Stimulated activated memory B cell treated with anti-CD40 and anti-IgM and Interleukin-4, amounts not matched to agents 10 μg/mL and 1 μg/mL and 100 μg/mL, for 72 hours (primary cell): ENCODE measurements at regions not wholly inside any gene's neighbourhood (a gene's known extent, or its start where the extent isn't known, plus 50 kb on each side); places are given as distances from the start of the nearest gene placed in this dataset.

Experiments used
- ATAC-seq: fragments of 150-1000 bp; cut with Tn5 transposase; 2 replicates; pipeline ENCODE4 v1.10.0; 2021
- H3K27ac Mint-ChIP-seq: one replicate; pipeline ENCODE4 v1.8.0; 2022; ENCODE audit warnings: mild to moderate bottlenecking, mixed read lengths
- H3K27me3 Mint-ChIP-seq: one replicate; pipeline ENCODE4 v1.8.0; 2022; ENCODE audit warnings: mixed read lengths
- H3K36me3 Mint-ChIP-seq: one replicate; pipeline ENCODE4 v1.8.0; 2022; ENCODE audit warnings: mixed read lengths
- H3K4me1 Mint-ChIP-seq: one replicate; pipeline ENCODE4 v1.8.0; 2022; ENCODE audit warnings: mixed read lengths
- H3K4me3 Mint-ChIP-seq: one replicate; pipeline ENCODE4 v1.8.0; 2022; ENCODE audit warnings: mild to moderate bottlenecking, moderate library complexity, mixed read lengths
- H3K9me3 Mint-ChIP-seq: one replicate; pipeline ENCODE4 v1.8.0; 2022; ENCODE audit warnings: mixed read lengths

GRCh38 chr3:180175572-180175971 lies 138.8 kb upstream of the PEX5L start:
- Mint-ChIP-seq H3K27me3 (no peaks in the 10 kb centered on the region), H3K27ac (no peak overlapping the region), H3K9me3 (peaks cover 4% of the 10 kb centered on the region), H3K4me1 (no peaks in the 10 kb centered on the region), H3K36me3 (no peaks in the 10 kb centered on the region), H3K4me3 (no peak overlapping the region)
- no peak for ATAC-seq

GRCh38 chr3:180176059-180176458 lies 139.3 kb upstream of the PEX5L start:
- H3K9me3 Mint-ChIP-seq, result peaks cover 4% of the 10 kb centered on the region

GRCh38 chr3:180177255-180177654 lies 140.5 kb upstream of the PEX5L start:
- H3K27ac Mint-ChIP-seq, result no peak overlapping the region
- H3K4me1 Mint-ChIP-seq, result no peaks in the 10 kb centered on the region

More at GRCh38 chr3:180176059-180176458, 139.3 kb upstream of the PEX5L start:
- no peaks in the 10 kb centered on the region for H3K27me3 Mint-ChIP-seq
- H3K27ac Mint-ChIP-seq, result no peak overlapping the region
- no peak for ATAC-seq
- H3K4me3 Mint-ChIP-seq, result no peak overlapping the region
- no peaks in the 10 kb centered on the region for H3K4me1 Mint-ChIP-seq
- no peaks in the 10 kb centered on the region for H3K36me3 Mint-ChIP-seq

GRCh38 chr3:180179562-180179961 lies 142.8 kb upstream of the PEX5L start:
- H3K36me3 Mint-ChIP-seq, result no peaks in the 10 kb centered on the region
- H3K27me3 Mint-ChIP-seq, result no peaks in the 10 kb centered on the region
- no peaks in the 10 kb centered on the region for H3K9me3 Mint-ChIP-seq
- H3K4me1 Mint-ChIP-seq, result no peaks in the 10 kb centered on the region
- no peak overlapping the region for H3K27ac Mint-ChIP-seq
- ATAC-seq, result no peak
- no peak overlapping the region for H3K4me3 Mint-ChIP-seq

More at GRCh38 chr3:180177255-180177654, 140.5 kb upstream of the PEX5L start:
- peaks cover 4% of the 10 kb centered on the region for H3K9me3 Mint-ChIP-seq
- H3K4me3 Mint-ChIP-seq, result no peak overlapping the region
- no peak for ATAC-seq
- no peaks in the 10 kb centered on the region for H3K36me3 Mint-ChIP-seq
- no peaks in the 10 kb centered on the region for H3K27me3 Mint-ChIP-seq

- Mint-ChIP-seq H3K36me3 (no peaks in the 10 kb centered on the region), H3K9me3 (no peaks in the 10 kb centered on the region), H3K4me1 (no peaks in the 10 kb centered on the region), H3K27me3 (no peaks in the 10 kb centered on the region), H3K27ac (no peak overlapping the region), H3K4me3 (no peak overlapping the region)
- no peak for ATAC-seq
Observed at GRCh38 chr3:180180795-180181194, 144.1 kb upstream of the PEX5L start.

- ATAC-seq, result no peak
- Mint-ChIP-seq H3K27me3 (no peaks in the 10 kb centered on the region), H3K36me3 (no peaks in the 10 kb centered on the region), H3K4me3 (no peak overlapping the region), H3K27ac (no peak overlapping the region), H3K4me1 (no peaks in the 10 kb centered on the region), H3K9me3 (no peaks in the 10 kb centered on the region)
Observed at GRCh38 chr3:180181387-180181786, 144.7 kb upstream of the PEX5L start.

GRCh38 chr3:180183346-180183745 lies 146.6 kb upstream of the PEX5L start:
- Mint-ChIP-seq H3K36me3 (no peaks in the 10 kb centered on the region), H3K4me1 (no peaks in the 10 kb centered on the region), H3K27ac (no peak overlapping the region), H3K27me3 (no peaks in the 10 kb centered on the region), H3K9me3 (no peaks in the 10 kb centered on the region), H3K4me3 (no peak overlapping the region)
- no peak for ATAC-seq

GRCh38 chr3:180184816-180185215 lies 148.1 kb upstream of the PEX5L start:
- Mint-ChIP-seq H3K9me3 (no peaks in the 10 kb centered on the region), H3K4me3 (no peak overlapping the region), H3K27me3 (no peaks in the 10 kb centered on the region)

GRCh38 chr3:180185650-180186049 lies 148.9 kb upstream of the PEX5L start:
- H3K27me3 Mint-ChIP-seq, result no peaks in the 10 kb centered on the region
- no peak for ATAC-seq

More at GRCh38 chr3:180184816-180185215, 148.1 kb upstream of the PEX5L start:
- H3K27ac Mint-ChIP-seq, result no peak overlapping the region
- H3K36me3 Mint-ChIP-seq, result no peaks in the 10 kb centered on the region
- H3K4me1 Mint-ChIP-seq, result no peaks in the 10 kb centered on the region
- no peak for ATAC-seq

GRCh38 chr3:180188512-180189309 lies 152.0 kb upstream of the PEX5L start:
- Mint-ChIP-seq H3K4me3 (no peak overlapping the region), H3K9me3 (no peaks in the 10 kb centered on the region), H3K27ac (no peak overlapping the region), H3K36me3 (no peaks in the 10 kb centered on the region), H3K27me3 (no peaks in the 10 kb centered on the region), H3K4me1 (no peaks in the 10 kb centered on the region)
- ATAC-seq, result no peak

More at GRCh38 chr3:180185650-180186049, 148.9 kb upstream of the PEX5L start:
- H3K36me3 Mint-ChIP-seq, result no peaks in the 10 kb centered on the region
- no peaks in the 10 kb centered on the region for H3K9me3 Mint-ChIP-seq
- no peak overlapping the region for H3K4me3 Mint-ChIP-seq
- no peak overlapping the region for H3K27ac Mint-ChIP-seq
- no peaks in the 10 kb centered on the region for H3K4me1 Mint-ChIP-seq

GRCh38 chr3:180189310-180189648 lies 152.5 kb upstream of the PEX5L start:
- no peak for ATAC-seq
- H3K27me3 Mint-ChIP-seq, result no peaks in the 10 kb centered on the region
- H3K4me1 Mint-ChIP-seq, result no peaks in the 10 kb centered on the region
- no peak overlapping the region for H3K4me3 Mint-ChIP-seq
- H3K36me3 Mint-ChIP-seq, result no peaks in the 10 kb centered on the region
- no peak overlapping the region for H3K27ac Mint-ChIP-seq
- no peaks in the 10 kb centered on the region for H3K9me3 Mint-ChIP-seq

GRCh38 chr3:180196658-180197057 lies 159.9 kb upstream of the PEX5L start:
- no peak overlapping the region for H3K4me3 Mint-ChIP-seq
- no peaks in the 10 kb centered on the region for H3K9me3 Mint-ChIP-seq
- no peak overlapping the region for H3K27ac Mint-ChIP-seq
- H3K27me3 Mint-ChIP-seq, result no peaks in the 10 kb centered on the region
- H3K36me3 Mint-ChIP-seq, result no peaks in the 10 kb centered on the region
- no peak for ATAC-seq
- H3K4me1 Mint-ChIP-seq, result no peaks in the 10 kb centered on the region

- H3K27ac Mint-ChIP-seq, result no peak overlapping the region
- no peaks in the 10 kb centered on the region for H3K27me3 Mint-ChIP-seq
- no peak overlapping the region for H3K4me3 Mint-ChIP-seq
- ATAC-seq, result no peak
- no peaks in the 10 kb centered on the region for H3K9me3 Mint-ChIP-seq
- no peaks in the 10 kb centered on the region for H3K4me1 Mint-ChIP-seq
- no peaks in the 10 kb centered on the region for H3K36me3 Mint-ChIP-seq
Observed at GRCh38 chr3:180199417-180199995, 162.8 kb upstream of the PEX5L start.

- Mint-ChIP-seq H3K36me3 (no peaks in the 10 kb centered on the region), H3K27ac (no peak overlapping the region), H3K27me3 (no peaks in the 10 kb centered on the region), H3K4me3 (no peak overlapping the region), H3K9me3 (peaks cover 14% of the 10 kb centered on the region), H3K4me1 (no peaks in the 10 kb centered on the region)
- no peak for ATAC-seq
Observed at GRCh38 chr3:180215866-180216265, 179.1 kb upstream of the PEX5L start.

- no peaks in the 10 kb centered on the region for H3K4me1 Mint-ChIP-seq
- H3K36me3 Mint-ChIP-seq, result no peaks in the 10 kb centered on the region
- no peaks in the 10 kb centered on the region for H3K27me3 Mint-ChIP-seq
- ATAC-seq, result no peak
- no peak overlapping the region for H3K4me3 Mint-ChIP-seq
- H3K27ac Mint-ChIP-seq, result no peak overlapping the region
- peaks cover 12% of the 10 kb centered on the region for H3K9me3 Mint-ChIP-seq
Observed at GRCh38 chr3:180223268-180223667, 186.5 kb upstream of the PEX5L start.

- peaks cover 13% of the 10 kb centered on the region for H3K9me3 Mint-ChIP-seq
- H3K27me3 Mint-ChIP-seq, result no peaks in the 10 kb centered on the region
- H3K4me3 Mint-ChIP-seq, result no peak overlapping the region
- ATAC-seq, result no peak
- H3K27ac Mint-ChIP-seq, result no peak overlapping the region
- H3K4me1 Mint-ChIP-seq, result no peaks in the 10 kb centered on the region
- H3K36me3 Mint-ChIP-seq, result no peaks in the 10 kb centered on the region
Observed at GRCh38 chr3:180229113-180229512, 192.4 kb upstream of the PEX5L start.
